CD4-positive, alpha-beta T cell (primary cell): ENCODE measurements at regions not wholly inside any gene's neighbourhood (a gene's known extent, or its start where the extent isn't known, plus 50 kb on each side); places are given as distances from the start of the nearest gene placed in this dataset.

ENCODE experiments used
- ATAC-seq: fragments of 200-7000 bp; cut with Tn5 transposase; one replicate; pipeline ENCODE4 v1.10.0; 2022; ENCODE audit warnings: mild to moderate bottlenecking; ENCODE audit not compliant: poor library complexity
- CTCF ChIA-PET: fragments of 350-600 bp; sonication (Branson Sonifier 250); formaldehyde crosslinking; loops from one replicate; lab custom pipeline; 2021; ENCODE audit warnings: antibody characterized with exemption, inconsistent platforms; lab: Charles Lee
- POLR2A ChIA-PET: fragments of 350-600 bp; sonication (Branson Sonifier 250); formaldehyde crosslinking; loops from one replicate; lab custom pipeline; 2021; ENCODE audit warnings: antibody characterized with exemption, inconsistent platforms; lab: Charles Lee
- DNase-seq, 14 experiments: peaks; one replicate each; pipeline ENCODE4 v3.0.0-alpha.2; 2013 to 2020; ENCODE audit warnings: mixed read lengths in 2 of 14
- H3K27ac ChIP-seq, 2 donors: one replicate each; pipeline versions ENCODE4 v1.5.1 to v1.7.0; 2013; ENCODE audit warnings: low read length in 2 of 2, low read depth in 1 of 2, mild to moderate bottlenecking in 1 of 2
- H3K27me3 ChIP-seq, 2 experiments: 1 replicate in 1 of 2; 2 replicates in 1 of 2; pipeline versions ENCODE4 v1.6.1 to v1.7.0; 2013; ENCODE audit warnings: low read length in 2 of 2, control low read depth in 1 of 2, mild to moderate bottlenecking in 1 of 2, moderate library complexity in 1 of 2; ENCODE audit not compliant: insufficient read depth in 2 of 2, control insufficient read depth in 1 of 2
- H3K36me3 ChIP-seq: one replicate; pipeline ENCODE4 v1.6.1; 2013; ENCODE audit warnings: low read length, control low read depth; ENCODE audit not compliant: insufficient read depth
- H3K4me1 ChIP-seq: one replicate; pipeline ENCODE4 v1.6.1; 2013; ENCODE audit warnings: low read length, control low read depth; ENCODE audit not compliant: insufficient read depth
- H3K4me3 ChIP-seq: one replicate; pipeline ENCODE4 v1.5.1; 2013; ENCODE audit warnings: mild to moderate bottlenecking, low read length, moderate library complexity
- H3K9me3 ChIP-seq, 2 experiments: 1 replicate in 1 of 2; 2 replicates in 1 of 2; pipeline versions ENCODE4 v1.6.1 to v1.7.0; 2013; ENCODE audit warnings: low read length in 2 of 2, mild to moderate bottlenecking in 2 of 2, control low read depth in 1 of 2, moderate library complexity in 1 of 2; ENCODE audit not compliant: control insufficient read depth in 1 of 2, insufficient read depth in 1 of 2
- H3K27ac Mint-ChIP-seq: one replicate; pipeline ENCODE4 v1.8.0; 2020; ENCODE audit warnings: mixed read lengths
- H3K27me3 Mint-ChIP-seq: one replicate; pipeline ENCODE4 v1.8.0; 2021; ENCODE audit warnings: mixed read lengths
- H3K36me3 Mint-ChIP-seq: one replicate; pipeline ENCODE4 v1.8.0; 2021; ENCODE audit warnings: low read depth, mixed read lengths
- H3K4me1 Mint-ChIP-seq: one replicate; pipeline ENCODE4 v1.8.0; 2021; ENCODE audit warnings: low read depth, mixed read lengths
- H3K4me3 Mint-ChIP-seq: one replicate; pipeline ENCODE4 v1.8.0; 2020; ENCODE audit warnings: mild to moderate bottlenecking, mixed read lengths
- H3K9me3 Mint-ChIP-seq: one replicate; pipeline ENCODE4 v1.8.0; 2020; ENCODE audit warnings: mixed read lengths
- intact Hi-C, 2 experiments: fragments of 100-400 bp; cut with DNase I in 1 of 2; cut with micrococcal nuclease in 1 of 2; formaldehyde crosslinking; loops; one replicate each; pipeline versions ENCODE4 v1.15.1 to v1.9.0; 2023 to 2025; cut with DNase I, micrococcal nuclease
- TF ChIP-seq, protein P1 (sequence below): fragments of 200-600 bp; IDR thresholded peaks from one replicate; pipeline ENCODE4 v1.8.0; 2022; ENCODE audit warnings: antibody characterized with exemption, mild to moderate bottlenecking

DNA sequence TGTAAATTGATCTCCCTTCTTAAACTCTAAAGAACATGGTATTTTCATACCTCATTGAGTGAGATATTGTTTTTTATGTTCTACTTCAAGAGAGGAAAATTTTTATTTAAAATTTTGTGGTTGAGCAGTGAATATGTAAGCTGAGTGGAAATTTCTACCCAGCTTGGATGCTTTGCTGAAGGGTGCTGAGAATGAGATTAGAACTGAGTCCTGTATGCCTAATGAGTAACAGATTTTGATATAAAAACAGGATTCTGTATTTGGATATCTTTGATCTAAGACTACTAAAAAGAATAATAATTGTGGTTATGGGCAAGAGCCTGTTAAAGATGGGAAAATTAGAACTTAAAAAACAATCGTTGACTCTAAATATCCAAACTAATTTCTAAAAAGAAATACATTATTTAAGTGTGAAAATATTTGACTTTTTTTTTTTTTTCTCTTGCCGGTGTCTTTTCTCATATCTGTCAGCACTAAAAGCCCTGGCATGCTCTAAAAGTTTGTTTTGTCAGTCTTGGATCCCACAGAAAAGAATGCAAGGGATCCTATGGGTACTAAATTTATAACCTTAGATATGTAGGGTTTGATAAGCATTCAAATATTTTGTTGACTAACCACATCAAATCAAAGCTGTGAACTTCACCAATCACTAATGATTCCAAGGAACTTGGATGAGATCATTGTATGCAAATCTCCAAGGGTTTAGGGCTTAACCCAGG, 652.3 kb downstream of the PTPRC start:
- H3K4me3 ChIP-seq, result no peak overlapping the region
- TF ChIP-seq, protein P1, sequence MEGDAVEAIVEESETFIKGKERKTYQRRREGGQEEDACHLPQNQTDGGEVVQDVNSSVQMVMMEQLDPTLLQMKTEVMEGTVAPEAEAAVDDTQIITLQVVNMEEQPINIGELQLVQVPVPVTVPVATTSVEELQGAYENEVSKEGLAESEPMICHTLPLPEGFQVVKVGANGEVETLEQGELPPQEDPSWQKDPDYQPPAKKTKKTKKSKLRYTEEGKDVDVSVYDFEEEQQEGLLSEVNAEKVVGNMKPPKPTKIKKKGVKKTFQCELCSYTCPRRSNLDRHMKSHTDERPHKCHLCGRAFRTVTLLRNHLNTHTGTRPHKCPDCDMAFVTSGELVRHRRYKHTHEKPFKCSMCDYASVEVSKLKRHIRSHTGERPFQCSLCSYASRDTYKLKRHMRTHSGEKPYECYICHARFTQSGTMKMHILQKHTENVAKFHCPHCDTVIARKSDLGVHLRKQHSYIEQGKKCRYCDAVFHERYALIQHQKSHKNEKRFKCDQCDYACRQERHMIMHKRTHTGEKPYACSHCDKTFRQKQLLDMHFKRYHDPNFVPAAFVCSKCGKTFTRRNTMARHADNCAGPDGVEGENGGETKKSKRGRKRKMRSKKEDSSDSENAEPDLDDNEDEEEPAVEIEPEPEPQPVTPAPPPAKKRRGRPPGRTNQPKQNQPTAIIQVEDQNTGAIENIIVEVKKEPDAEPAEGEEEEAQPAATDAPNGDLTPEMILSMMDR, result no peak
- ATAC-seq (no peak), DNase-seq (no peak)
- intact Hi-C loops, result no loop called here
- H3K36me3 Mint-ChIP-seq, result no peaks in the 10 kb centered on the region
- H3K27me3 Mint-ChIP-seq, result no peaks in the 10 kb centered on the region
- no peaks in the 10 kb centered on the region for H3K9me3 ChIP-seq
- no peak overlapping the region for H3K27ac Mint-ChIP-seq
- no peaks in the 10 kb centered on the region for H3K36me3 ChIP-seq
- no peak overlapping the region for H3K27ac ChIP-seq
- H3K27me3 ChIP-seq, result no peaks in the 10 kb centered on the region
- ChIA-PET CTCF (no interaction called here), POLR2A (no interaction called here)
- H3K9me3 Mint-ChIP-seq, result no peaks in the 10 kb centered on the region
- H3K4me1 ChIP-seq, result no peaks in the 10 kb centered on the region
- no peak overlapping the region for H3K4me3 Mint-ChIP-seq
- no peaks in the 10 kb centered on the region for H3K4me1 Mint-ChIP-seq

GRCh38 chr1:199292896-199293295, 654.1 kb downstream of the PTPRC start:
- TF ChIP-seq, protein P1, result no peak

GRCh38 chr1:199295107-199295506, 656.3 kb downstream of the PTPRC start:
- no peak overlapping the region for H3K4me3 ChIP-seq
- DNase-seq (no peak), ATAC-seq (no peak)
- H3K36me3 ChIP-seq, result no peaks in the 10 kb centered on the region
- no peak overlapping the region for H3K4me3 Mint-ChIP-seq
- ChIA-PET POLR2A (no interaction called here), CTCF (no interaction called here)
- no peaks in the 10 kb centered on the region for H3K4me1 Mint-ChIP-seq
- H3K4me1 ChIP-seq, result no peaks in the 10 kb centered on the region
- H3K36me3 Mint-ChIP-seq, result no peaks in the 10 kb centered on the region
- H3K9me3 Mint-ChIP-seq, result no peaks in the 10 kb centered on the region
- no peaks in the 10 kb centered on the region for H3K27me3 ChIP-seq
- H3K27ac Mint-ChIP-seq, result no peak overlapping the region
- H3K27me3 Mint-ChIP-seq, result no peaks in the 10 kb centered on the region
- no peaks in the 10 kb centered on the region for H3K9me3 ChIP-seq
- intact Hi-C loops, result no loop called here
- no peak overlapping the region for H3K27ac ChIP-seq
- TF ChIP-seq, protein P1, result no peak

More at GRCh38 chr1:199292896-199293295, 654.1 kb downstream of the PTPRC start:
- no peak for ATAC-seq
- Mint-ChIP-seq H3K27ac (no peak overlapping the region), H3K4me3 (no peak overlapping the region), H3K27me3 (no peaks in the 10 kb centered on the region), H3K4me1 (no peaks in the 10 kb centered on the region), H3K36me3 (no peaks in the 10 kb centered on the region), H3K9me3 (no peaks in the 10 kb centered on the region)
- Histone ChIP-seq H3K27me3 (no peaks in the 10 kb centered on the region), H3K9me3 (no peaks in the 10 kb centered on the region), H3K27ac (no peak overlapping the region), H3K36me3 (no peaks in the 10 kb centered on the region), H3K4me3 (no peak overlapping the region), H3K4me1 (no peaks in the 10 kb centered on the region)
- intact Hi-C loops, result no loop called here
- ChIA-PET CTCF (no interaction called here), POLR2A (no interaction called here)
- DNase-seq, result no peak
